Keratinocyte (primary cell): ENCODE measurements at regions not wholly inside any gene's neighbourhood (a gene's known extent, or its start where the extent isn't known, plus 50 kb on each side); places are given as distances from the start of the nearest gene placed in this dataset.
A peak's percentile ranks its signal among the peaks of the same experiment; 100 is the strongest.

ENCODE experiments used
- DNase-seq: peaks from one replicate; pipeline ENCODE4 v3.0.0-alpha.2; 2011; ENCODE audit warnings: low read depth, missing footprints, low spot score
- FAIRE-seq: peaks from 2 replicates; lab custom pipeline; 2011; peaks lifted over from hg19 to GRCh38; lab: Jason Lieb, UNC
- H2AFZ ChIP-seq: 2 replicates; pipeline ENCODE4 v1.6.0; 2012; ENCODE audit warnings: low read length, control low read depth, inconsistent platforms; ENCODE audit not compliant: control insufficient read depth
- H3K27ac ChIP-seq: 2 replicates; pipeline ENCODE4 v1.5.1; 2011; ENCODE audit warnings: low read length; ENCODE audit not compliant: control insufficient read depth, insufficient read depth
- H3K27me3 ChIP-seq: 3 replicates; pipeline ENCODE4 v1.6.0; 2011; ENCODE audit warnings: low read length; ENCODE audit not compliant: control insufficient read depth, insufficient read depth; ENCODE audit errors: extremely low read depth
- H3K36me3 ChIP-seq, 2 experiments: 2 replicates in 1 of 2; 3 replicates in 1 of 2; pipeline ENCODE4 v1.5.1; 2011; ENCODE audit warnings: low read length in 2 of 2, mild to moderate bottlenecking in 1 of 2; ENCODE audit not compliant: control insufficient read depth in 2 of 2, insufficient read depth in 2 of 2; ENCODE audit errors: extremely low read depth in 1 of 2
- H3K4me1 ChIP-seq: 3 replicates; pipeline ENCODE4 v1.5.1; 2011; ENCODE audit warnings: low read length; ENCODE audit not compliant: control insufficient read depth, insufficient read depth; ENCODE audit errors: extremely low read depth
- H3K4me2 ChIP-seq: 3 replicates; pipeline ENCODE4 v1.6.0; 2011; ENCODE audit warnings: low read depth, low read length; ENCODE audit not compliant: control insufficient read depth, insufficient read depth; ENCODE audit errors: extremely low read depth
- H3K4me3 ChIP-seq, 3 experiments: fragments of 200-600 bp in 1 of 3; sonication (generic) in 1 of 3; 2 replicates in 2 of 3; 3 replicates in 1 of 3; pipeline ENCODE4 v1.5.1; 2011 to 2016; ENCODE audit warnings: low read length in 3 of 3, mild to moderate bottlenecking in 3 of 3, control low read depth in 2 of 3, inconsistent platforms in 1 of 3, low read depth in 1 of 3, mixed read lengths in 1 of 3, mixed run types in 1 of 3, moderate library complexity in 1 of 3; ENCODE audit not compliant: control insufficient read depth in 2 of 3, insufficient read depth in 2 of 3; ENCODE audit errors: extremely low read depth in 1 of 3
- H3K79me2 ChIP-seq: 2 replicates; pipeline ENCODE4 v1.6.0; 2012; ENCODE audit warnings: low read length; ENCODE audit not compliant: control insufficient read depth, insufficient read depth
- H3K9ac ChIP-seq: 3 replicates; pipeline ENCODE4 v1.6.0; 2011; ENCODE audit warnings: low read length; ENCODE audit not compliant: control insufficient read depth, insufficient read depth; ENCODE audit errors: extremely low read depth
- H3K9me1 ChIP-seq: 3 replicates; pipeline ENCODE4 v1.6.0; 2011; ENCODE audit warnings: low read length; ENCODE audit not compliant: control insufficient read depth, insufficient read depth; ENCODE audit errors: extremely low read depth
- H3K9me3 ChIP-seq: 2 replicates; pipeline ENCODE4 v1.5.1; 2012; ENCODE audit warnings: low read depth, low read length; ENCODE audit not compliant: control insufficient read depth
- H4K20me1 ChIP-seq: 3 replicates; pipeline ENCODE4 v1.6.0; 2011; ENCODE audit warnings: low read length; ENCODE audit not compliant: control insufficient read depth, insufficient read depth; ENCODE audit errors: extremely low read depth
- EZH2 ChIP-seq: IDR thresholded peaks from one replicate; pipeline ENCODE4 v1.6.1; 2012; ENCODE audit warnings: inconsistent platforms, mild to moderate bottlenecking, low read length, moderate library complexity
- dilution Hi-C: fragments of 300-500 bp; cut with MboI; formaldehyde crosslinking; loops from one replicate; pipeline ENCODE4 v1.7.0; 2020; ENCODE audit warnings: low sequenced_read_pairs; ENCODE audit not compliant: extremely low pct_ligation_motif_present
- TF ChIP-seq, protein P1 (sequence below), 3 experiments: IDR thresholded peaks in 1 of 3; conservative IDR thresholded peaks in 1 of 3; optimal IDR thresholded peaks in 1 of 3; 2 replicates in 2 of 3; 3 replicates in 1 of 3; pipeline versions ENCODE3 to v1.5.1; 2011; ENCODE audit warnings: low read length in 3 of 3, mild to moderate bottlenecking in 3 of 3, moderate library complexity in 2 of 3, control low read depth in 1 of 3, inconsistent platforms in 1 of 3; ENCODE audit not compliant: insufficient read depth in 2 of 3; ENCODE audit errors: extremely low read depth in 1 of 3

DNA sequence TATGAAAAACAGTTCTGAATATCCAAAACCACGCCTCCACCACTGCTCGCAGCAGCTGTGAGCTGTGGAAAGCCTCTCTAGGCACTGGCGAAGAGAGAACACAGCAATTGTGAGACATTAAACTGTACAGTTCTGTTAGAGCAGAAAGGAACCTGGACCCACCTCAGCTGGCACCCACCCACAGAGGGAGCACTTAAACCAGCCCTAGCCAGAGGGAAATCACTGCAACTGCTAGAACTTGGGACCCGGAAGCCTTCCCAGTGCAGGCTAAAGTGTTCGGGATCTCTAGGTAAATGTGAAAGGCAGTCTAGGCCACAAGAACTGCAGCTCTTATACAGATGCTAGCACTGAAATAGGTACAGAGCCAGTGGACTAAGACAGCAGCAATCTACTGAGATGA, 308.8 kb downstream of the PRR32 start:
- H2AFZ ChIP-seq = peak overlapping the region; percentile 53
- no peaks in the 10 kb centered on the region for H3K9me3 ChIP-seq
- no peaks in the 10 kb centered on the region for H3K9me1 ChIP-seq
- TF ChIP-seq, protein P1, sequence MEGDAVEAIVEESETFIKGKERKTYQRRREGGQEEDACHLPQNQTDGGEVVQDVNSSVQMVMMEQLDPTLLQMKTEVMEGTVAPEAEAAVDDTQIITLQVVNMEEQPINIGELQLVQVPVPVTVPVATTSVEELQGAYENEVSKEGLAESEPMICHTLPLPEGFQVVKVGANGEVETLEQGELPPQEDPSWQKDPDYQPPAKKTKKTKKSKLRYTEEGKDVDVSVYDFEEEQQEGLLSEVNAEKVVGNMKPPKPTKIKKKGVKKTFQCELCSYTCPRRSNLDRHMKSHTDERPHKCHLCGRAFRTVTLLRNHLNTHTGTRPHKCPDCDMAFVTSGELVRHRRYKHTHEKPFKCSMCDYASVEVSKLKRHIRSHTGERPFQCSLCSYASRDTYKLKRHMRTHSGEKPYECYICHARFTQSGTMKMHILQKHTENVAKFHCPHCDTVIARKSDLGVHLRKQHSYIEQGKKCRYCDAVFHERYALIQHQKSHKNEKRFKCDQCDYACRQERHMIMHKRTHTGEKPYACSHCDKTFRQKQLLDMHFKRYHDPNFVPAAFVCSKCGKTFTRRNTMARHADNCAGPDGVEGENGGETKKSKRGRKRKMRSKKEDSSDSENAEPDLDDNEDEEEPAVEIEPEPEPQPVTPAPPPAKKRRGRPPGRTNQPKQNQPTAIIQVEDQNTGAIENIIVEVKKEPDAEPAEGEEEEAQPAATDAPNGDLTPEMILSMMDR (optimal IDR thresholded peaks at IDR 0.05 in 1 of 3, IDR thresholded peaks at IDR 0.05 in 1 of 3, conservative IDR thresholded peaks at IDR 0.05 in 1 of 3; ENCODE audit: extremely low read depth in 1 of 3, insufficient read depth in 2 of 3, low read length in 3 of 3) = no peak
- no peak for TF ChIP-seq EZH2
- H3K4me2 ChIP-seq = no peak overlapping the region
- H3K36me3 ChIP-seq = no peaks in the 10 kb centered on the region
- no peaks in the 10 kb centered on the region for H3K4me1 ChIP-seq
- no peak overlapping the region for H3K9ac ChIP-seq
- H3K79me2 ChIP-seq = no peaks in the 10 kb centered on the region
- no peak overlapping the region for H3K4me3 ChIP-seq
- dilution Hi-C loops = no loop called here
- H3K27ac ChIP-seq = no peak overlapping the region
- FAIRE-seq (no peak), DNase-seq (no peak)
- H3K27me3 ChIP-seq = no peaks in the 10 kb centered on the region
- no peaks in the 10 kb centered on the region for H4K20me1 ChIP-seq

DNA sequence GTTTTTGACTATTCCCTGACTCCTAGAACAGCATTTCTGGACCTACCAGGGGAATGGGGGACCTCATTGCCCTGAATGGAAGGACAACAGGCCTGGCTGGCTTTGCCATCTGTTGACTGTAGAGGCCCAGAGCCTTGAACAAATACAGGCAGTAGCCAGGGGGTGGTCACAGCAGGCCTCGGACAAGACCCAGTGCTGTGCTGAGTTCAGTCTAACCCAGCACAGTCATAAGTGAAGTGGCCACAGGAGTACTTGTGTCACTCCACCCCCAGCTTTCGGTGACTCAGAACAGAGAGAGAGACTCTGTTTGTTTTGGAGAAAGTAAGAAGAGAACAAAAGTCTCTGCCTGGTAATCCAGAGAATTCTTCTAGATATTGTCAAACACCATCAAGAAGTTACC, 310.0 kb downstream of the PRR32 start:
- Histone ChIP-seq H3K4me1 (no peaks in the 10 kb centered on the region), H3K9me3 (no peaks in the 10 kb centered on the region), H4K20me1 (no peaks in the 10 kb centered on the region), H3K27me3 (no peaks in the 10 kb centered on the region), H3K79me2 (no peaks in the 10 kb centered on the region), H3K36me3 (no peaks in the 10 kb centered on the region), H3K4me3 (no peak overlapping the region), H3K9ac (no peak overlapping the region), H2AFZ (no peak overlapping the region), H3K4me2 (no peak overlapping the region), H3K27ac (no peak overlapping the region), H3K9me1 (no peaks in the 10 kb centered on the region)
- dilution Hi-C loops = no loop called here
- TF ChIP-seq, protein P1 (optimal IDR thresholded peaks at IDR 0.05 in 1 of 3, IDR thresholded peaks at IDR 0.05 in 1 of 3, conservative IDR thresholded peaks at IDR 0.05 in 1 of 3; ENCODE audit: extremely low read depth in 1 of 3, insufficient read depth in 2 of 3, low read length in 3 of 3) = no peak
- no peak for TF ChIP-seq EZH2
- DNase-seq (no peak), FAIRE-seq (no peak)
